Ishikawa (cell line): ENCODE measurements at regions not wholly inside any gene's neighbourhood (a gene's known extent, or its start where the extent isn't known, plus 50 kb on each side); places are given as distances from the start of the nearest gene placed in this dataset.

Experiments
- CEBPB ChIP-seq: IDR thresholded peaks from 2 replicates; pipeline ENCODE4 v1.6.1; 2012
- CREB1 ChIP-seq: IDR thresholded peaks from 2 replicates; pipeline ENCODE4 v1.6.1; 2012; ENCODE audit warnings: low read depth
- EGR1 ChIP-seq: IDR thresholded peaks from 2 replicates; pipeline ENCODE4 v1.6.1; 2012
- EP300 ChIP-seq: IDR thresholded peaks from 2 replicates; pipeline ENCODE4 v1.6.1; 2012; ENCODE audit warnings: borderline replicate concordance
- FOXM1 ChIP-seq: IDR thresholded peaks from 2 replicates; pipeline ENCODE4 v1.6.1; 2012; ENCODE audit warnings: low read depth, borderline replicate concordance
- NFIC ChIP-seq: IDR thresholded peaks from 2 replicates; pipeline ENCODE4 v1.6.1; 2012
- RAD21 ChIP-seq: IDR thresholded peaks from 2 replicates; pipeline ENCODE4 v1.6.1; 2012; ENCODE audit warnings: low read depth
- TAF1 ChIP-seq: IDR thresholded peaks from 2 replicates; pipeline ENCODE4 v1.6.1; 2012; ENCODE audit warnings: low read depth, mild to moderate bottlenecking
- TEAD4 ChIP-seq: IDR thresholded peaks from 2 replicates; pipeline ENCODE4 v1.6.1; 2012
- ZBTB7A ChIP-seq: IDR thresholded peaks from 2 replicates; pipeline ENCODE4 v1.6.1; 2012; ENCODE audit warnings: low read depth
- TF ChIP-seq, protein P1 (sequence below): IDR thresholded peaks from 2 replicates; pipeline ENCODE4 v1.6.1; 2012
- TF ChIP-seq, protein P2 (sequence below): IDR thresholded peaks from 2 replicates; pipeline ENCODE4 v1.6.1; 2012
- TF ChIP-seq, protein P3 (sequence below): IDR thresholded peaks from 2 replicates; pipeline ENCODE4 v1.6.1; 2012; ENCODE audit warnings: low read depth, mild to moderate bottlenecking

DNA sequence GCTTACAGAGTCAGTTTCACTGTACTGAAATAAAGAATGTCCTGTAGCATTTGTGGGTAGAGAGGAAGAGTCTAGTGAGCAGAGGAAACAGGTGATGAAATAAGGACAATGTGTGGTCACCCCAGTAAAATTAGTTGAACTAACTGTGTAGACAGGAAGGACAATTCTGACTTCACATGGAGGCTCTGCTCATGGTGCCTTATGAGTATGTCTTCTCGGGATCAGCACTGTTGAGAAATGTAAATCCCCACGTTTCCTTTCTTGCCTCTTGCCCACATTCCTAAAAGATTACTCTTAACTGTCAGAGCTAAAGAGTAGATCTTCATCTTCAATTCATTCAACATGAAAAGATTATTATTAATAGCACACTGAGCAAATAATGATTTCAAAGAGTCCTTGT is 113.2 kb upstream of the FLRT2 start:
- no peak for TF ChIP-seq CREB1
- TF ChIP-seq TAF1: no peak
- no peak for TF ChIP-seq EP300
- TF ChIP-seq FOXM1: no peak
- no peak for TF ChIP-seq TEAD4
- TF ChIP-seq RAD21: no peak
- TF ChIP-seq NFIC: no peak
- TF ChIP-seq, protein P1, sequence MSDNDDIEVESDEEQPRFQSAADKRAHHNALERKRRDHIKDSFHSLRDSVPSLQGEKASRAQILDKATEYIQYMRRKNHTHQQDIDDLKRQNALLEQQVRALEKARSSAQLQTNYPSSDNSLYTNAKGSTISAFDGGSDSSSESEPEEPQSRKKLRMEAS: no peak
- TF ChIP-seq ZBTB7A: no peak
- TF ChIP-seq EGR1: no peak
- TF ChIP-seq, protein P2, sequence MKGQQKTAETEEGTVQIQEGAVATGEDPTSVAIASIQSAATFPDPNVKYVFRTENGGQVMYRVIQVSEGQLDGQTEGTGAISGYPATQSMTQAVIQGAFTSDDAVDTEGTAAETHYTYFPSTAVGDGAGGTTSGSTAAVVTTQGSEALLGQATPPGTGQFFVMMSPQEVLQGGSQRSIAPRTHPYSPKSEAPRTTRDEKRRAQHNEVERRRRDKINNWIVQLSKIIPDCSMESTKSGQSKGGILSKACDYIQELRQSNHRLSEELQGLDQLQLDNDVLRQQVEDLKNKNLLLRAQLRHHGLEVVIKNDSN: no peak
- TF ChIP-seq, protein P3, sequence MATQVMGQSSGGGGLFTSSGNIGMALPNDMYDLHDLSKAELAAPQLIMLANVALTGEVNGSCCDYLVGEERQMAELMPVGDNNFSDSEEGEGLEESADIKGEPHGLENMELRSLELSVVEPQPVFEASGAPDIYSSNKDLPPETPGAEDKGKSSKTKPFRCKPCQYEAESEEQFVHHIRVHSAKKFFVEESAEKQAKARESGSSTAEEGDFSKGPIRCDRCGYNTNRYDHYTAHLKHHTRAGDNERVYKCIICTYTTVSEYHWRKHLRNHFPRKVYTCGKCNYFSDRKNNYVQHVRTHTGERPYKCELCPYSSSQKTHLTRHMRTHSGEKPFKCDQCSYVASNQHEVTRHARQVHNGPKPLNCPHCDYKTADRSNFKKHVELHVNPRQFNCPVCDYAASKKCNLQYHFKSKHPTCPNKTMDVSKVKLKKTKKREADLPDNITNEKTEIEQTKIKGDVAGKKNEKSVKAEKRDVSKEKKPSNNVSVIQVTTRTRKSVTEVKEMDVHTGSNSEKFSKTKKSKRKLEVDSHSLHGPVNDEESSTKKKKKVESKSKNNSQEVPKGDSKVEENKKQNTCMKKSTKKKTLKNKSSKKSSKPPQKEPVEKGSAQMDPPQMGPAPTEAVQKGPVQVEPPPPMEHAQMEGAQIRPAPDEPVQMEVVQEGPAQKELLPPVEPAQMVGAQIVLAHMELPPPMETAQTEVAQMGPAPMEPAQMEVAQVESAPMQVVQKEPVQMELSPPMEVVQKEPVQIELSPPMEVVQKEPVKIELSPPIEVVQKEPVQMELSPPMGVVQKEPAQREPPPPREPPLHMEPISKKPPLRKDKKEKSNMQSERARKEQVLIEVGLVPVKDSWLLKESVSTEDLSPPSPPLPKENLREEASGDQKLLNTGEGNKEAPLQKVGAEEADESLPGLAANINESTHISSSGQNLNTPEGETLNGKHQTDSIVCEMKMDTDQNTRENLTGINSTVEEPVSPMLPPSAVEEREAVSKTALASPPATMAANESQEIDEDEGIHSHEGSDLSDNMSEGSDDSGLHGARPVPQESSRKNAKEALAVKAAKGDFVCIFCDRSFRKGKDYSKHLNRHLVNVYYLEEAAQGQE: no peak
- no peak for TF ChIP-seq CEBPB
